Stimulated activated naive CD4-positive, alpha-beta T cell (primary cell): ENCODE measurements at regions not wholly inside any gene's neighbourhood (a gene's known extent, or its start where the extent isn't known, plus 50 kb on each side); places are given as distances from the start of the nearest gene placed in this dataset.
"Not testable (repeated sequence)": the region's sequence is repeated elsewhere in the genome, so short reads cannot be mapped to it uniquely, and the experiment has no call there.

Experiments
- DNase-seq, 6 experiments: peaks; one replicate each; lab custom pipeline; 2025; lab: John Stamatoyannopoulos, UW

- DNase-seq: no peak
Measured at GRCh38 chr6:86070151-86070550, 427.5 kb upstream of the SYNCRIP start.

GRCh38 chr6:86065002-86065401 lies 422.3 kb upstream of the SYNCRIP start:
- DNase-seq: not testable (repeated sequence)

- DNase-seq: not testable (repeated sequence)
Measured at GRCh38 chr6:86057293-86057980, 414.8 kb upstream of the SYNCRIP start.

- no peak for DNase-seq
Measured at GRCh38 chr6:86045038-86045437, 402.4 kb upstream of the SYNCRIP start.

- no peak for DNase-seq
Measured at GRCh38 chr6:86042214-86042613, 399.5 kb upstream of the SYNCRIP start.

- DNase-seq: no peak
Measured at GRCh38 chr6:86031713-86032112, 389.0 kb upstream of the SYNCRIP start.

- no peak for DNase-seq
Measured at GRCh38 chr6:86030875-86031274, 388.2 kb upstream of the SYNCRIP start.

- no peak for DNase-seq
Measured at GRCh38 chr6:86028776-86029175, 386.1 kb upstream of the SYNCRIP start.

GRCh38 chr6:86026890-86027289 lies 384.2 kb upstream of the SYNCRIP start:
- not testable (repeated sequence) for DNase-seq

GRCh38 chr6:86017236-86017635 lies 374.6 kb upstream of the SYNCRIP start:
- no peak for DNase-seq

- no peak for DNase-seq
Measured at GRCh38 chr6:86016567-86016966, 373.9 kb upstream of the SYNCRIP start.

GRCh38 chr6:86016077-86016476 lies 373.4 kb upstream of the SYNCRIP start:
- DNase-seq: no peak

- not testable (repeated sequence) for DNase-seq
Measured at GRCh38 chr6:86012991-86013390, 370.3 kb upstream of the SYNCRIP start.

GRCh38 chr6:86010915-86011786 lies 368.5 kb upstream of the SYNCRIP start:
- no peak for DNase-seq

- DNase-seq: no peak
Measured at GRCh38 chr6:85997206-85997605, 354.5 kb upstream of the SYNCRIP start.

- DNase-seq: no peak
Measured at GRCh38 chr6:85996034-85996375, 353.3 kb upstream of the SYNCRIP start.

- DNase-seq: no peak
Measured at GRCh38 chr6:85995339-85996033, 352.8 kb upstream of the SYNCRIP start.

GRCh38 chr6:85986681-85987080 lies 344.0 kb upstream of the SYNCRIP start:
- DNase-seq: no peak

GRCh38 chr6:85983032-85983659 lies 340.5 kb upstream of the SYNCRIP start:
- DNase-seq: no peak

GRCh38 chr6:85977661-85978060 lies 335.0 kb upstream of the SYNCRIP start:
- DNase-seq: no peak

- no peak for DNase-seq
Measured at GRCh38 chr6:85975957-85976356, 333.3 kb upstream of the SYNCRIP start.

GRCh38 chr6:85971238-85971637 lies 328.6 kb upstream of the SYNCRIP start:
- DNase-seq: no peak
